IMR-90 (cell line): ENCODE measurements at regions not wholly inside any gene's neighbourhood (a gene's known extent, or its start where the extent isn't known, plus 50 kb on each side); places are given as distances from the start of the nearest gene placed in this dataset.

Experiments
- ATAC-seq: fragments of 200-7000 bp; cut with Tn5 transposase; 2 replicates; pipeline ENCODE4 v1.9.1; 2020; ENCODE audit warnings: low read depth, mild to moderate bottlenecking, moderate library complexity
- BruUV-seq: library from RNA; stranded (reverse); fragments of 400-500 nt; replicated peaks from 2 replicates; lab custom pipeline; 2021; lab: Mats Ljungman, UMichigan
- CTCF ChIA-PET: fragments of 300-600 bp; formaldehyde crosslinking; extraction: SDS; loops from one replicate; lab custom pipeline; 2021; ENCODE audit warnings: antibody characterized with exemption; lab: Yijun Ruan, JAX
- POLR2A ChIA-PET: fragments of 300-600 bp; sonication (Branson Sonifier 250); formaldehyde crosslinking; loops from one replicate; lab custom pipeline; 2022; ENCODE audit warnings: antibody characterized with exemption; ENCODE audit not compliant: unreplicated experiment; lab: Charles Lee
- DNase-seq: peaks from one replicate; pipeline ENCODE4 v3.0.0; 2013
- H2AFZ ChIP-seq: replicated peaks from 2 replicates; pipeline ENCODE3; 2013; ENCODE audit warnings: low read length, mild to moderate bottlenecking; ENCODE audit not compliant: poor library complexity
- H2AK5ac ChIP-seq: 2 replicates; pipeline ENCODE4 v1.6.1; 2013; ENCODE audit warnings: low read depth, low read length, inconsistent platforms
- H2AK9ac ChIP-seq: replicated peaks from 2 replicates; pipeline ENCODE3; 2013; ENCODE audit warnings: mild to moderate bottlenecking, low read depth, low read length, moderate library complexity; ENCODE audit not compliant: poor library complexity
- H2BK120ac ChIP-seq: 2 replicates; pipeline ENCODE4 v1.6.1; 2013; ENCODE audit warnings: low read depth, low read length, inconsistent platforms
- H2BK15ac ChIP-seq: 3 replicates; pipeline ENCODE4 v1.6.1; 2013; ENCODE audit warnings: low read depth, low read length, inconsistent platforms
- H2BK20ac ChIP-seq: 2 replicates; pipeline ENCODE4 v1.6.1; 2013; ENCODE audit warnings: low read depth, mild to moderate bottlenecking, inconsistent platforms, low read length, moderate library complexity
- H2BK5ac ChIP-seq: 2 replicates; pipeline ENCODE4 v1.6.1; 2013; ENCODE audit warnings: mild to moderate bottlenecking, low read depth, low read length, inconsistent platforms; ENCODE audit not compliant: poor library complexity, severe bottlenecking
- H3K14ac ChIP-seq: replicated peaks from 2 replicates; pipeline ENCODE4 v1.6.1; 2013; ENCODE audit warnings: low read depth, low read length, inconsistent platforms
- H3K18ac ChIP-seq: 2 replicates; pipeline ENCODE4 v1.6.1; 2013; ENCODE audit warnings: low read depth, low read length, control low read depth
- H3K23ac ChIP-seq: 2 replicates; pipeline ENCODE4 v1.6.1; 2013; ENCODE audit warnings: low read depth, low read length, inconsistent platforms
- H3K27ac ChIP-seq: 2 replicates; pipeline ENCODE4 v1.5.1; 2013; ENCODE audit warnings: mild to moderate bottlenecking, control low read depth, low read length; ENCODE audit not compliant: insufficient read depth
- H3K27me3 ChIP-seq: 2 replicates; pipeline ENCODE4 v1.6.1; 2013; ENCODE audit warnings: low read length; ENCODE audit not compliant: control insufficient read depth, insufficient read depth
- H3K36me3 ChIP-seq: 2 replicates; pipeline ENCODE4 v1.6.1; 2013; ENCODE audit warnings: low read length, mixed read lengths; ENCODE audit not compliant: control insufficient read depth, insufficient read depth
- H3K4ac ChIP-seq: 2 replicates; pipeline ENCODE4 v1.6.1; 2013; ENCODE audit warnings: low read depth, low read length, inconsistent platforms
- H3K4me1 ChIP-seq: 2 replicates; pipeline ENCODE4 v1.6.1; 2013; ENCODE audit warnings: low read length, mixed read lengths; ENCODE audit not compliant: control insufficient read depth, insufficient read depth
- H3K4me2 ChIP-seq: 2 replicates; pipeline ENCODE4 v1.6.1; 2013; ENCODE audit warnings: low read depth, mild to moderate bottlenecking, control low read depth, low read length, moderate library complexity
- H3K4me3 ChIP-seq: 2 replicates; pipeline ENCODE4 v1.5.1; 2013; ENCODE audit warnings: low read depth, mild to moderate bottlenecking, control low read depth, low read length, moderate library complexity; ENCODE audit not compliant: insufficient read depth
- H3K56ac ChIP-seq: 2 replicates; pipeline ENCODE4 v1.6.1; 2013; ENCODE audit warnings: low read length, inconsistent platforms; ENCODE audit not compliant: insufficient read depth; ENCODE audit errors: extremely low read depth
- H3K79me1 ChIP-seq, 2 experiments: 2 replicates each; pipeline ENCODE4 v1.6.1; 2013; ENCODE audit warnings: low read length in 2 of 2, inconsistent platforms in 1 of 2, low read depth in 1 of 2
- H3K9ac ChIP-seq: 2 replicates; pipeline ENCODE4 v1.6.1; 2013; ENCODE audit warnings: low read depth, low read length, control low read depth
- H3K9me1 ChIP-seq: 2 replicates; pipeline ENCODE4 v1.6.1; 2013; ENCODE audit warnings: low read length, inconsistent platforms; ENCODE audit not compliant: insufficient read depth
- H3K9me3 ChIP-seq: 2 replicates; pipeline ENCODE4 v1.6.1; 2013; ENCODE audit warnings: low read length; ENCODE audit not compliant: control insufficient read depth, insufficient read depth
- H4K20me1 ChIP-seq: 2 replicates; pipeline ENCODE4 v1.6.1; 2013; ENCODE audit warnings: low read length, inconsistent platforms; ENCODE audit not compliant: insufficient read depth
- H4K5ac ChIP-seq: 2 replicates; pipeline ENCODE4 v1.6.1; 2013; ENCODE audit warnings: mild to moderate bottlenecking, low read depth, low read length, control low read depth
- H4K8ac ChIP-seq, 2 experiments: 2 replicates each; pipeline ENCODE4 v1.6.1; 2013; ENCODE audit warnings: low read depth in 2 of 2, low read length in 2 of 2, control low read depth in 1 of 2, inconsistent platforms in 1 of 2
- H4K91ac ChIP-seq: 2 replicates; pipeline ENCODE4 v1.6.1; 2013; ENCODE audit warnings: low read depth, low read length, inconsistent platforms; ENCODE audit not compliant: insufficient read depth
- BHLHE40 ChIP-seq: fragments of 150-350 bp; IDR thresholded peaks from 2 replicates; pipeline ENCODE4 v1.6.1; 2016; ENCODE audit warnings: mild to moderate bottlenecking, low read depth, low read length
- ELK1 ChIP-seq: fragments of 150-350 bp; IDR thresholded peaks from 2 replicates; pipeline ENCODE4 v1.6.1; 2016; ENCODE audit warnings: low read depth, mild to moderate bottlenecking, low read length, moderate library complexity, borderline replicate concordance
- FOS ChIP-seq: fragments of 150-350 bp; IDR thresholded peaks from 2 replicates; pipeline ENCODE4 v1.6.1; 2016; ENCODE audit warnings: low read depth, low read length
- WGBS, 2 experiments: methylation state at CpG; one replicate each; pipeline versions ENCODE4 v1.1.5 to v1.1.7; 2013; ENCODE audit warnings: missing lambda C conversion rate in 2 of 2; ENCODE audit not compliant: insufficient read length in 1 of 2; ENCODE audit errors: extremely low coverage in 2 of 2; 5-methylcytosine and 5-hydroxymethylcytosine counted together
- dilution Hi-C: fragments of 300-500 bp; cut with HindIII; formaldehyde crosslinking; loops from one replicate; pipeline ENCODE4 v1.14.3; 2018; ENCODE audit warnings: low sequenced_read_pairs; ENCODE audit not compliant: unreplicated experiment
- in situ Hi-C: fragments of 300-500 bp; cut with MboI; formaldehyde crosslinking; loops from 3 replicates; pipeline ENCODE4 v1.14.3; 2019; ENCODE audit warnings: low sequenced_read_pairs, inconsistent platforms, mixed read lengths
- intact Hi-C: fragments of 100-400 bp; cut with micrococcal nuclease; formaldehyde crosslinking; loops from 2 replicates; pipeline ENCODE4 v1.10.0; 2022

GRCh38 chr4:105002278-105002677 is 144.4 kb upstream of the TET2 start:
- H3K79me1 ChIP-seq, result no peaks in the 10 kb centered on the region
- no peak overlapping the region for H3K4me3 ChIP-seq
- H3K4me2 ChIP-seq, result no peak overlapping the region
- TF ChIP-seq FOS, result no peak
- TF ChIP-seq ELK1, result no peak
- TF ChIP-seq BHLHE40, result no peak
- WGBS, 2 experiments, result 79% methylated on average over 2 of the region's 6 CpGs; no CpG with 5 or more reads in 1 of the 2 experiments
- in situ Hi-C loops, result no loop called here
- no peaks in the 10 kb centered on the region for H3K27me3 ChIP-seq
- H3K27ac ChIP-seq, result no peak overlapping the region
- H2BK15ac ChIP-seq, result no peak overlapping the region
- ChIA-PET POLR2A (no interaction called here), CTCF (no interaction called here)
- no peak overlapping the region for H2AFZ ChIP-seq
- no peak overlapping the region for H4K5ac ChIP-seq
- no peaks in the 10 kb centered on the region for H3K9me1 ChIP-seq
- H3K9me3 ChIP-seq, result no peaks in the 10 kb centered on the region
- H3K36me3 ChIP-seq, result no peaks in the 10 kb centered on the region
- no peak overlapping the region for H3K14ac ChIP-seq
- intact Hi-C loops, result no loop called here
- H3K18ac ChIP-seq, result no peak overlapping the region
- no peak overlapping the region for H2AK9ac ChIP-seq
- dilution Hi-C loops, result no loop called here
- H4K20me1 ChIP-seq, result no peaks in the 10 kb centered on the region
- no peak overlapping the region for H3K9ac ChIP-seq
- no peak overlapping the region for H4K8ac ChIP-seq
- DNase-seq (no peak), ATAC-seq (no peak)
- BruUV-seq, result no TSS peak
- H2BK5ac ChIP-seq, result no peak overlapping the region
- H2BK20ac ChIP-seq, result no peak overlapping the region
- no peak overlapping the region for H2AK5ac ChIP-seq
- no peak overlapping the region for H3K4ac ChIP-seq
- H3K23ac ChIP-seq, result no peak overlapping the region
- no peak overlapping the region for H4K91ac ChIP-seq
- H3K4me1 ChIP-seq, result no peaks in the 10 kb centered on the region
- no peak overlapping the region for H2BK120ac ChIP-seq
- no peak overlapping the region for H3K56ac ChIP-seq
